HCT116 (cell line): ENCODE measurements at regions not wholly inside any gene's neighbourhood (a gene's known extent, or its start where the extent isn't known, plus 50 kb on each side); places are given as distances from the start of the nearest gene placed in this dataset.

Source experiments
- ATAC-seq: fragments of 200-7000 bp; cut with Tn5 transposase; 2 replicates; pipeline ENCODE4 v1.9.1; 2020; ENCODE audit warnings: mild to moderate bottlenecking, moderate library complexity
- BruUV-seq: library from RNA; stranded (reverse); fragments of 400-500 nt; replicated peaks from 2 replicates; lab custom pipeline; 2021; lab: Mats Ljungman, UMichigan
- CTCF ChIA-PET: fragments of 300-600 bp; sonication (Branson Sonifier 250); formaldehyde crosslinking; loops from one replicate; lab custom pipeline; 2021; ENCODE audit warnings: antibody characterized with exemption; lab: Charles Lee
- POLR2A ChIA-PET: fragments of 300-600, 350-600 bp; sonication (Branson Sonifier 250); formaldehyde crosslinking; loops from one replicate; lab custom pipeline; 2021; ENCODE audit warnings: antibody characterized with exemption; lab: Charles Lee
- RAD21 ChIA-PET, 2 experiments: fragments of 300-600 bp; sonication (Branson Sonifier 250); formaldehyde crosslinking; loops; one replicate each; lab custom pipeline; 2023; ENCODE audit warnings: low total read pairs in 2 of 2; ENCODE audit not compliant: uncharacterized antibody in 2 of 2, unreplicated experiment in 2 of 2, low non-redundant PET in 1 of 2; lab: Charles Lee
- DNase-seq: peaks from one replicate; pipeline ENCODE4 v3.0.0-alpha.2; 2010; ENCODE audit warnings: low read depth, low spot score
- H2AFZ ChIP-seq: fragments of 200-600 bp; shearing (Covaris generic), sonication (generic); 2 replicates; pipeline ENCODE4 v1.6.1; 2017; ENCODE audit warnings: low read depth, mixed run types, mixed read lengths, antibody characterized with exemption, low read length; ENCODE audit not compliant: poor library complexity, severe bottlenecking
- H3K27ac ChIP-seq: 2 replicates; pipeline ENCODE4 v1.5.1; 2012; ENCODE audit warnings: low read depth, low read length
- H3K27me3 ChIP-seq: fragments of 200-600 bp; sonication (generic); 2 replicates; pipeline ENCODE4 v1.6.1; 2016; ENCODE audit warnings: mixed run types, low read length, mixed read lengths; ENCODE audit not compliant: insufficient read depth
- H3K36me3 ChIP-seq, 2 experiments: fragments of 200-500 bp in 1 of 2; fragments of 200-600 bp in 1 of 2; sonication (Bioruptor generic) in 1 of 2; sonication (generic) in 1 of 2; 2 replicates each; pipeline versions ENCODE4 v1.5.1 to v1.6.1; 2014 to 2016; ENCODE audit warnings: low read length in 2 of 2, inconsistent platforms in 1 of 2, mixed read lengths in 1 of 2, mixed run types in 1 of 2; ENCODE audit not compliant: insufficient read depth in 2 of 2, control insufficient read depth in 1 of 2
- H3K4me1 ChIP-seq, 2 experiments: fragments of 200-600 bp in 1 of 2; sonication (generic) in 1 of 2; 2 replicates each; pipeline versions ENCODE4 v1.5.1 to v1.6.1; 2012 to 2017; ENCODE audit warnings: low read length in 2 of 2, inconsistent platforms in 1 of 2, mild to moderate bottlenecking in 1 of 2, mixed read lengths in 1 of 2, mixed run types in 1 of 2, moderate library complexity in 1 of 2; ENCODE audit not compliant: insufficient read depth in 2 of 2, control insufficient read depth in 1 of 2
- H3K4me2 ChIP-seq: fragments of 200-600 bp; sonication (generic); 2 replicates; pipeline ENCODE4 v1.6.1; 2017; ENCODE audit warnings: mixed run types, low read length, mixed read lengths
- H3K4me3 ChIP-seq, 2 experiments: fragments of 200-600 bp in 1 of 2; sonication (generic) in 1 of 2; replicated peaks in 1 of 2; 2 replicates each; pipeline ENCODE4 v1.5.1; 2011 to 2016; ENCODE audit warnings: low read length in 2 of 2, control low read depth in 1 of 2, low read depth in 1 of 2, mild to moderate bottlenecking in 1 of 2, mixed read lengths in 1 of 2, mixed run types in 1 of 2
- H3K79me2 ChIP-seq: fragments of 200-600 bp; sonication (generic); 2 replicates; pipeline ENCODE4 v1.6.1; 2017; ENCODE audit warnings: mild to moderate bottlenecking, mixed run types, low read length, moderate library complexity, mixed read lengths; ENCODE audit not compliant: insufficient read depth
- H3K9ac ChIP-seq: fragments of 200-600 bp; sonication (generic); 2 replicates; pipeline ENCODE4 v1.6.1; 2016; ENCODE audit warnings: low read length, mixed read lengths
- H3K9me2 ChIP-seq: fragments of 200-600 bp; sonication (generic), shearing (Covaris generic); 2 replicates; pipeline ENCODE4 v1.6.1; 2017; ENCODE audit warnings: mixed run types, mild to moderate bottlenecking, moderate library complexity; ENCODE audit not compliant: insufficient read depth
- H3K9me3 ChIP-seq, 2 experiments: fragments of 200-500 bp in 1 of 2; fragments of 200-600 bp in 1 of 2; sonication (Bioruptor generic) in 1 of 2; sonication (generic) in 1 of 2; 2 replicates each; pipeline ENCODE4 v1.6.1; 2014 to 2017; ENCODE audit warnings: low read length in 2 of 2, mixed read lengths in 2 of 2, inconsistent platforms in 1 of 2, low read depth in 1 of 2, mild to moderate bottlenecking in 1 of 2, mixed run types in 1 of 2, moderate library complexity in 1 of 2; ENCODE audit not compliant: control insufficient read depth in 1 of 2, insufficient read depth in 1 of 2
- H4K20me1 ChIP-seq: fragments of 200-600 bp; sonication (generic), shearing (Covaris generic); 2 replicates; pipeline ENCODE4 v1.6.1; 2017; ENCODE audit warnings: mixed run types, mild to moderate bottlenecking, moderate library complexity; ENCODE audit not compliant: insufficient read depth
- CBX3 ChIP-seq: IDR thresholded peaks from 2 replicates; pipeline ENCODE4 v1.6.1; 2012; ENCODE audit warnings: low read depth
- CEBPB ChIP-seq: IDR thresholded peaks from 2 replicates; pipeline ENCODE4 v1.6.1; 2012; ENCODE audit warnings: low read depth
- EGR1 ChIP-seq: IDR thresholded peaks from 2 replicates; pipeline ENCODE4 v1.6.1; 2012; ENCODE audit warnings: low read depth
- ELF1 ChIP-seq: IDR thresholded peaks from 2 replicates; pipeline ENCODE4 v1.6.1; 2012; ENCODE audit warnings: low read depth, borderline replicate concordance
- EZH2 ChIP-seq: fragments of 200-600 bp; sonication (generic); IDR thresholded peaks from 2 replicates; pipeline ENCODE4 v1.6.1; 2017; ENCODE audit warnings: antibody characterized with exemption, mixed run types
- EZH2phosphoT487 ChIP-seq: fragments of 200-600 bp; IDR thresholded peaks from 2 replicates; pipeline ENCODE4 v1.6.1; 2018; ENCODE audit warnings: antibody characterized with exemption, borderline replicate concordance
- FOSL1 ChIP-seq: IDR thresholded peaks from 2 replicates; pipeline ENCODE4 v1.6.1; 2012; ENCODE audit warnings: low read depth
- JUND ChIP-seq: IDR thresholded peaks from 2 replicates; pipeline ENCODE4 v1.6.1; 2012
- POLR2A ChIP-seq: IDR thresholded peaks from 2 replicates; pipeline ENCODE4 v1.7.0; 2011; ENCODE audit warnings: borderline replicate concordance; ENCODE audit not compliant: insufficient read depth, insufficient read length; ENCODE audit errors: extremely low read depth
- SIN3A ChIP-seq: IDR thresholded peaks from 2 replicates; pipeline ENCODE4 v1.6.1; 2012; ENCODE audit warnings: low read depth
- SRF ChIP-seq: IDR thresholded peaks from 2 replicates; pipeline ENCODE4 v1.6.1; 2012; ENCODE audit warnings: low read depth
- TCF7L2 ChIP-seq: IDR thresholded peaks from 2 replicates; pipeline ENCODE4 v1.7.0; 2011; ENCODE audit warnings: borderline replicate concordance, inconsistent platforms; ENCODE audit not compliant: insufficient read depth, insufficient read length; ENCODE audit errors: extremely low read depth
- ZFX ChIP-seq: fragments of 450-650 bp; IDR thresholded peaks from 2 replicates; pipeline ENCODE4 v1.6.1; 2017
- ZNF274 ChIP-seq: fragments of 200-500 bp; sonication (Bioruptor generic); IDR thresholded peaks from 2 replicates; pipeline ENCODE4 v1.6.1; 2014; ENCODE audit warnings: mild to moderate bottlenecking, low read depth, low read length, inconsistent platforms
- intact Hi-C: fragments of 100-400 bp; cut with micrococcal nuclease; formaldehyde crosslinking; loops from 2 replicates; pipeline ENCODE4 v1.10.0; 2022
- TF ChIP-seq, protein P1 (sequence below): IDR thresholded peaks from 2 replicates; pipeline ENCODE4 v1.6.1; 2011; ENCODE audit warnings: mild to moderate bottlenecking, low read length, moderate library complexity; ENCODE audit not compliant: insufficient replicate concordance; ENCODE audit errors: extremely low read depth
- TF ChIP-seq, protein P2 (sequence below): IDR thresholded peaks from 2 replicates; pipeline ENCODE4 v1.6.1; 2012; ENCODE audit warnings: low read depth
- TF ChIP-seq, protein P3 (sequence below), 3 experiments: fragments of 200-600 bp in 1 of 3; sonication (generic) in 1 of 3; IDR thresholded peaks in 2 of 3; conservative IDR thresholded peaks in 1 of 3; 2 replicates each; pipeline ENCODE4 v1.5.1; 2012 to 2017; ENCODE audit warnings: low read depth in 2 of 3, low read length in 2 of 3, antibody characterized with exemption in 1 of 3, borderline replicate concordance in 1 of 3, control low read depth in 1 of 3, mild to moderate bottlenecking in 1 of 3, mixed read lengths in 1 of 3, mixed run types in 1 of 3, moderate library complexity in 1 of 3; ENCODE audit not compliant: insufficient read depth in 1 of 3
- TF ChIP-seq, protein P4 (sequence below): IDR thresholded peaks from 2 replicates; pipeline ENCODE4 v1.6.1; 2012
- TF ChIP-seq, protein P5 (sequence below): IDR thresholded peaks from 2 replicates; pipeline ENCODE4 v1.6.1; 2012

DNA sequence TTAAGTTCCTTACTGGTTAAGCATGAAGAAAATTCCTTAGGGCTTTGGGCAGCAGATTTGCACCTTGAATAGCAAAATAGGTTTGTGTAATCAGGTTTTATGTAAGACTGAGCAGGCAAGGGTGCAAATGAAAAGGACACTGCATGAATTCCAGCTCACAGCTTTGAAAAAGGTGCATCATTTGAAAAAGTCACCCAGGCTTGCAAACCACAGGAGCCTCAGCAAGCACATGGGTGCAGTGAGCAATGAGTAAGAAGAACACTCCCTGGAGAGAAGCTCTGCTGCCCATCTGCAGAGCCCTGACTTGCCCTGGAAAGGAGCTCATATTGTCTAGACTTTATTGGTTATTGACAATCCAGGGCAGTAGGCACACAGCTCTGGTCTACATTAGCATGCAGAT lies 165.6 kb upstream of the KCNJ16 start:
- no peak overlapping the region for H3K27ac ChIP-seq
- POLR2A ChIA-PET, result no interaction called here
- H3K9me2 ChIP-seq, result no peaks in the 10 kb centered on the region
- no peaks in the 10 kb centered on the region for H3K36me3 ChIP-seq
- no peak overlapping the region for H3K9ac ChIP-seq
- H4K20me1 ChIP-seq, result no peaks in the 10 kb centered on the region
- no peak overlapping the region for H3K4me2 ChIP-seq
- ATAC-seq (no peak), DNase-seq (no peak)
- H3K27me3 ChIP-seq, result no peaks in the 10 kb centered on the region
- RAD21 ChIA-PET, result no interaction called here
- no peak overlapping the region for H3K4me3 ChIP-seq
- no peaks in the 10 kb centered on the region for H3K79me2 ChIP-seq
- no peaks in the 10 kb centered on the region for H3K4me1 ChIP-seq
- intact Hi-C loops, result no loop called here
- BruUV-seq, result no TSS peak
- CTCF ChIA-PET, result no interaction called here
- peaks cover 9 to 13% of the 10 kb centered on the region in 2 experiments; a peak in 2 of 4 replicates for H3K9me3 ChIP-seq
- TF ChIP-seq TCF7L2 (no peak), CBX3 (no peak), SRF (no peak), CEBPB (no peak), JUND (no peak), FOSL1 (no peak), EZH2 (no peak), EZH2phosphoT487 (no peak), POLR2A (no peak), ELF1 (no peak), ZFX (no peak), ZNF274 (no peak), SIN3A (no peak), EGR1 (no peak)
- TF ChIP-seq, protein P1, sequence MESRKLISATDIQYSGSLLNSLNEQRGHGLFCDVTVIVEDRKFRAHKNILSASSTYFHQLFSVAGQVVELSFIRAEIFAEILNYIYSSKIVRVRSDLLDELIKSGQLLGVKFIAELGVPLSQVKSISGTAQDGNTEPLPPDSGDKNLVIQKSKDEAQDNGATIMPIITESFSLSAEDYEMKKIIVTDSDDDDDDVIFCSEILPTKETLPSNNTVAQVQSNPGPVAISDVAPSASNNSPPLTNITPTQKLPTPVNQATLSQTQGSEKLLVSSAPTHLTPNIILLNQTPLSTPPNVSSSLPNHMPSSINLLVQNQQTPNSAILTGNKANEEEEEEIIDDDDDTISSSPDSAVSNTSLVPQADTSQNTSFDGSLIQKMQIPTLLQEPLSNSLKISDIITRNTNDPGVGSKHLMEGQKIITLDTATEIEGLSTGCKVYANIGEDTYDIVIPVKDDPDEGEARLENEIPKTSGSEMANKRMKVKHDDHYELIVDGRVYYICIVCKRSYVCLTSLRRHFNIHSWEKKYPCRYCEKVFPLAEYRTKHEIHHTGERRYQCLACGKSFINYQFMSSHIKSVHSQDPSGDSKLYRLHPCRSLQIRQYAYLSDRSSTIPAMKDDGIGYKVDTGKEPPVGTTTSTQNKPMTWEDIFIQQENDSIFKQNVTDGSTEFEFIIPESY, result no peak
- TF ChIP-seq, protein P2, sequence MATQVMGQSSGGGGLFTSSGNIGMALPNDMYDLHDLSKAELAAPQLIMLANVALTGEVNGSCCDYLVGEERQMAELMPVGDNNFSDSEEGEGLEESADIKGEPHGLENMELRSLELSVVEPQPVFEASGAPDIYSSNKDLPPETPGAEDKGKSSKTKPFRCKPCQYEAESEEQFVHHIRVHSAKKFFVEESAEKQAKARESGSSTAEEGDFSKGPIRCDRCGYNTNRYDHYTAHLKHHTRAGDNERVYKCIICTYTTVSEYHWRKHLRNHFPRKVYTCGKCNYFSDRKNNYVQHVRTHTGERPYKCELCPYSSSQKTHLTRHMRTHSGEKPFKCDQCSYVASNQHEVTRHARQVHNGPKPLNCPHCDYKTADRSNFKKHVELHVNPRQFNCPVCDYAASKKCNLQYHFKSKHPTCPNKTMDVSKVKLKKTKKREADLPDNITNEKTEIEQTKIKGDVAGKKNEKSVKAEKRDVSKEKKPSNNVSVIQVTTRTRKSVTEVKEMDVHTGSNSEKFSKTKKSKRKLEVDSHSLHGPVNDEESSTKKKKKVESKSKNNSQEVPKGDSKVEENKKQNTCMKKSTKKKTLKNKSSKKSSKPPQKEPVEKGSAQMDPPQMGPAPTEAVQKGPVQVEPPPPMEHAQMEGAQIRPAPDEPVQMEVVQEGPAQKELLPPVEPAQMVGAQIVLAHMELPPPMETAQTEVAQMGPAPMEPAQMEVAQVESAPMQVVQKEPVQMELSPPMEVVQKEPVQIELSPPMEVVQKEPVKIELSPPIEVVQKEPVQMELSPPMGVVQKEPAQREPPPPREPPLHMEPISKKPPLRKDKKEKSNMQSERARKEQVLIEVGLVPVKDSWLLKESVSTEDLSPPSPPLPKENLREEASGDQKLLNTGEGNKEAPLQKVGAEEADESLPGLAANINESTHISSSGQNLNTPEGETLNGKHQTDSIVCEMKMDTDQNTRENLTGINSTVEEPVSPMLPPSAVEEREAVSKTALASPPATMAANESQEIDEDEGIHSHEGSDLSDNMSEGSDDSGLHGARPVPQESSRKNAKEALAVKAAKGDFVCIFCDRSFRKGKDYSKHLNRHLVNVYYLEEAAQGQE, result no peak
- TF ChIP-seq, protein P3, sequence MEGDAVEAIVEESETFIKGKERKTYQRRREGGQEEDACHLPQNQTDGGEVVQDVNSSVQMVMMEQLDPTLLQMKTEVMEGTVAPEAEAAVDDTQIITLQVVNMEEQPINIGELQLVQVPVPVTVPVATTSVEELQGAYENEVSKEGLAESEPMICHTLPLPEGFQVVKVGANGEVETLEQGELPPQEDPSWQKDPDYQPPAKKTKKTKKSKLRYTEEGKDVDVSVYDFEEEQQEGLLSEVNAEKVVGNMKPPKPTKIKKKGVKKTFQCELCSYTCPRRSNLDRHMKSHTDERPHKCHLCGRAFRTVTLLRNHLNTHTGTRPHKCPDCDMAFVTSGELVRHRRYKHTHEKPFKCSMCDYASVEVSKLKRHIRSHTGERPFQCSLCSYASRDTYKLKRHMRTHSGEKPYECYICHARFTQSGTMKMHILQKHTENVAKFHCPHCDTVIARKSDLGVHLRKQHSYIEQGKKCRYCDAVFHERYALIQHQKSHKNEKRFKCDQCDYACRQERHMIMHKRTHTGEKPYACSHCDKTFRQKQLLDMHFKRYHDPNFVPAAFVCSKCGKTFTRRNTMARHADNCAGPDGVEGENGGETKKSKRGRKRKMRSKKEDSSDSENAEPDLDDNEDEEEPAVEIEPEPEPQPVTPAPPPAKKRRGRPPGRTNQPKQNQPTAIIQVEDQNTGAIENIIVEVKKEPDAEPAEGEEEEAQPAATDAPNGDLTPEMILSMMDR (IDR thresholded peaks at IDR 0.05 in 2 of 3, conservative IDR thresholded peaks at IDR 0.05 in 1 of 3; ENCODE audit: borderline replicate concordance in 1 of 3, insufficient read depth in 1 of 3, low read depth in 2 of 3, low read length in 2 of 3), result no peak
- TF ChIP-seq, protein P4, sequence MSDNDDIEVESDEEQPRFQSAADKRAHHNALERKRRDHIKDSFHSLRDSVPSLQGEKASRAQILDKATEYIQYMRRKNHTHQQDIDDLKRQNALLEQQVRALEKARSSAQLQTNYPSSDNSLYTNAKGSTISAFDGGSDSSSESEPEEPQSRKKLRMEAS, result no peak
- TF ChIP-seq, protein P5, sequence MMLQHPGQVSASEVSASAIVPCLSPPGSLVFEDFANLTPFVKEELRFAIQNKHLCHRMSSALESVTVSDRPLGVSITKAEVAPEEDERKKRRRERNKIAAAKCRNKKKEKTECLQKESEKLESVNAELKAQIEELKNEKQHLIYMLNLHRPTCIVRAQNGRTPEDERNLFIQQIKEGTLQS, result no peak
- no peak overlapping the region for H2AFZ ChIP-seq
